Fibroblast of skin of scalp (primary cell): ENCODE measurements at regions not wholly inside any gene's neighbourhood (a gene's known extent, or its start where the extent isn't known, plus 50 kb on each side); places are given as distances from the start of the nearest gene placed in this dataset.
"Not testable (repeated sequence)": the region's sequence is repeated elsewhere in the genome, so short reads cannot be mapped to it uniquely, and the experiment has no call there.

Experiments used
- DNase-seq: peaks from one replicate; pipeline ENCODE4 v3.0.0-alpha.2; 2013

GRCh38 chr6:67000121-67000520 lies 1293.1 kb upstream of the EYS start:
- DNase-seq: no peak

GRCh38 chr6:66997579-66997978 lies 1290.6 kb upstream of the EYS start:
- not testable (repeated sequence) for DNase-seq

- no peak for DNase-seq
Observed at GRCh38 chr6:66995669-66996068, 1288.6 kb upstream of the EYS start.

DNA sequence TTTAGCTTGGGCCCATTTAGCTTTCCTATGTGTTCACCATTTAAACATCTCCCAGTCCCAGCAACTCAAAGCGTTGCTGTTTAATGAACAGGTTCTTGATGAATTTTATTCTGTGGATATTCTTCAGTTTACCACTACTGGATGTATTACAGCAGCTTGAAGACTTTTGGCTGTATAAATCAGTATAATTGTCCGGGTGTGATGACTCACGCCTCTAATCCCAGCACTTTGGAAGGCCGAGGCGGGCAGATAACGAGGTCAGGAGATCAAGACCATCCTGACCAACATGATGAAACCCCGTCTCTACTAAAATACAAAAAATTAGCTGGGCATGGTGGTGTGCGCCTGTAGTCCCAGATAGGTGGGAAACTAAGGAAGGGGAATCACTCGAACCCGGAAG lies 1286.7 kb upstream of the EYS start:
- DNase-seq: not testable (repeated sequence)

GRCh38 chr6:66993272-66993671 lies 1286.2 kb upstream of the EYS start:
- no peak for DNase-seq

GRCh38 chr6:66992660-66993059 lies 1285.6 kb upstream of the EYS start:
- DNase-seq: no peak

GRCh38 chr6:66986940-66987339 lies 1279.9 kb upstream of the EYS start:
- DNase-seq: no peak

- DNase-seq: no peak
Observed at GRCh38 chr6:66985816-66986215, 1278.8 kb upstream of the EYS start.

- no peak for DNase-seq
Observed at GRCh38 chr6:66970373-66970772, 1263.3 kb upstream of the EYS start.

DNA sequence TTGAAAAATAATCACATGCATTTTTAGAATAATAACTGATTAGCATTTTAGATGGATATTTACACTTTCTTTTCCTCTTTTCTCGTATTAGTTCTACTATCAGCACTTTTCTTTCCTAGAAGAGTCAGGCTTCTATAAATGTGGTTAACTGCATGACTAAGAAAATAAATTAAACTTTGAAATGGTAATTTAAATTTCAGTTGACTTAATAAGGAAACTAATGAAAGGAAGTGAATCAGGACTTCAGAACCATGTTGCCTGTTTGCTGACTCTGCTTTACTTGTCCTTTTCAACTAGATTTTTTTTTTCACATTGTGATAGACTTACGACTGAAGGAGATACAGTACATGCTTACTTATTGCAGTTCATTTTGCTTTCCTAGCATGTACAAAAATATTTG lies 1258.2 kb upstream of the EYS start:
- no peak for DNase-seq

DNA sequence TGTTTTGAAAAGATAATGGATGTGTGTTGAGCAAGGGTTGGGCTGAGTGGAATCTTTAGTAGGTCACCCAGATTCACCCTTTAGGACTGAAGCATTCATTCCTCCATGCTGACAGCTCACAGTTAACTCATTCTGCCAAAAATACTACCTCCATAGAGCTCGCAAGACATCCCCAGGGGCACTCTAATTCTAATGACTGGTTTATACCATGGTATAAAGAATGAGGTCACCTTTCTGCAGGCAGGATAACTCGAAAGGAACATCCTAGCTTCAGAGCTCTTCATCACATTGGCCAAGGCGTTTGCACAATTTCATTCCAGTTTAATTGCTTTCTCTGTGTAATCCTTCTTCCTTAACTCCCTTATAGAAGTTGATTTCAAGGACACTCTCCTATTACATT lies 1257.2 kb upstream of the EYS start:
- no peak for DNase-seq

GRCh38 chr6:66962082-66962481 lies 1255.1 kb upstream of the EYS start:
- no peak for DNase-seq

GRCh38 chr6:66961191-66961590 lies 1254.2 kb upstream of the EYS start:
- DNase-seq: no peak

GRCh38 chr6:66949191-66949661 lies 1242.2 kb upstream of the EYS start:
- no peak for DNase-seq

GRCh38 chr6:66948106-66948505 lies 1241.1 kb upstream of the EYS start:
- peak; percentile 40 for DNase-seq

DNA sequence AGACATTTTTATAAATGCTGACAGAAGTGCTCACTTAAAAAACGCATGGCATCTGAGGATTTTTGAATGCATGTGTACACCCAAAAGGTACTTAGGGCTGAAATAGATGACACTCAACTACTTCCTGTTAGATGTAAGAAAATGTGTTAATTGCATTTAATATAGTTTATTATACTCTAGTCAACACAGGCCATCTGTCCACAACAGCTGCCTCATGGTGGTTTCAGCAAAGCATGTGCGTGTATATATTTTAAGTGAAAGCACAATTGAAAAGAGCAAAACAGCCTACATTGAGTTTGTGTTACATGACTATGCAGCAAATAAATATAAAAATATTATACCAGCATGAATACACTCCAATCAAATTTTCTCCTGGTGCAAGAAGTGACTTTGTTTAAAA lies 1233.0 kb upstream of the EYS start:
- no peak for DNase-seq

DNA sequence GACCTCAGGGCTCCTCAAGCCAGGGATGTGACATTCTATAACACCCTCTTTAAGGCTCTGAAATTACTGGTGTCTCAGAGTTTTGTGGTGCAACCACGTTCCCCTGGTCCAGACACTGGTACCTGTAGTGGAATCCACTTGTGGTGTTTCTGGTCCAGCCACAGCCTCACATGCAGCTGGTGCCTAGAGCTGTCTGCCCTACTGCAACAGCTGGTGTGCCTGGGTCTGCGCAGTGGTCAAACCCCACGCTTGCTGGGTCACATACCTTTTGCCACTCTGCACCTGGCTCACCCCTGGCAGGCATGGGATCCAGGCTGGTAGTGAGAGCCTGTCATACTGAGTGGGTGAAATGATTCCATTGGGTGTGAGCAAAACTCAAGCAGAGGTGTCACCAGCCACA lies 1230.2 kb upstream of the EYS start:
- no peak for DNase-seq

DNA sequence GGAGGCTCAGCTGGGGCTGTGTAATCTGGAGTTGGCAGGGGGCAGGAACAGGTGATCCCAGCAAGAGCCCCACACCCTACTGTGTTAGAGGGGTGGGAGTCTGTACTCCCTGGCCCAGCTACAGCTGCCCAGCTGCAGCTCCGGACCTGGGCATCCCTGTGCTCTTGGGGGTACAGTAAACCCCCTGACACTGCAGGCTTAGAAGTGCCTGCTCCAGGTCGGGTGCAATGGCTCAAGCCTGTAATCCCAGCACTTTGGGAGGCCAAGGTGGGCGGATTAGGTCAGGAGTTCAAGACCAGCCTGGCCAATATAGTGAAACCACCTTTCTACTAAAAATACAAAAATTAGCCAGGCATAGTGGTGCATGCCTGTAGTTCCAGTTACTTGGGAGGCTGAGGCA lies 1228.6 kb upstream of the EYS start:
- DNase-seq: no peak

DNA sequence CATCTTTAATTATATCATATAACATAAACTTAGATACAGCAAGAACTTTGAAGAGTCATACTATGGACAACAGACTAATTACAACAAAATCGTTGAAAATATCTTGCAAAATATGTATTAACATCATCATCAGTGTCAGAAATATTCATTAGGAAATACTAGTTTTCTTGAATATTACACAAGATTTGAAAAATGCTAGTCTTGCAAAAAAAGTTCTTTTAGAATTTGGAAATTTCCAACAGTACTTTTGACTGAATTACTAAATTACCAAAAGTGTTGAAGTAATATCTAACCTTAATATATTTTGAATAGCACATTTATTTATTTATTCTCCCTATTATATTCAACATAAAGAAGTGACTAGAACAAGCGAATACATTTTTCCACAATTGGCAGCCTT lies 1224.8 kb upstream of the EYS start:
- DNase-seq: no peak

- DNase-seq: peak; percentile 72
Observed at GRCh38 chr6:66930559-66931290, 1223.7 kb upstream of the EYS start.

GRCh38 chr6:66926060-66926459 lies 1219.0 kb upstream of the EYS start:
- peak; percentile 11 for DNase-seq

DNA sequence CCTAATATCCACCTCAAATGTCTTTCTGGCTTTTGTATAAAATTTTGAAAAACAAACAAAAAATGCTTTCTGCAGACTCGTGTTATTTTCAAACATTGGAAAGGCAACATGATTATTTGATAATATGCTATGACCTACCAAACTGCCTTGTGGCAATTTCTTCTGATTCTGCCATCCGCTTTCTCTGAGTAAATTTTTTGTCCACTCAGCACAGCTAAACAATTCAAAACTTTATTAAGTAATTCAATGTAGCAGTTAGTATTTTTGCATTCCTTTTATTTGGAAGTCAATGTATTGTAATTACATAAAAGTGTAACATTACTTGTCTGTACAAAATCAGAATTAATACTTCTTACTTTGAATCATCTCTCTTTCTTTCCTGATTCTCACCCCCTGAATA lies 1206.6 kb upstream of the EYS start:
- DNase-seq: no peak

- no peak for DNase-seq
Observed at GRCh38 chr6:66902457-66902856, 1195.4 kb upstream of the EYS start.

DNA sequence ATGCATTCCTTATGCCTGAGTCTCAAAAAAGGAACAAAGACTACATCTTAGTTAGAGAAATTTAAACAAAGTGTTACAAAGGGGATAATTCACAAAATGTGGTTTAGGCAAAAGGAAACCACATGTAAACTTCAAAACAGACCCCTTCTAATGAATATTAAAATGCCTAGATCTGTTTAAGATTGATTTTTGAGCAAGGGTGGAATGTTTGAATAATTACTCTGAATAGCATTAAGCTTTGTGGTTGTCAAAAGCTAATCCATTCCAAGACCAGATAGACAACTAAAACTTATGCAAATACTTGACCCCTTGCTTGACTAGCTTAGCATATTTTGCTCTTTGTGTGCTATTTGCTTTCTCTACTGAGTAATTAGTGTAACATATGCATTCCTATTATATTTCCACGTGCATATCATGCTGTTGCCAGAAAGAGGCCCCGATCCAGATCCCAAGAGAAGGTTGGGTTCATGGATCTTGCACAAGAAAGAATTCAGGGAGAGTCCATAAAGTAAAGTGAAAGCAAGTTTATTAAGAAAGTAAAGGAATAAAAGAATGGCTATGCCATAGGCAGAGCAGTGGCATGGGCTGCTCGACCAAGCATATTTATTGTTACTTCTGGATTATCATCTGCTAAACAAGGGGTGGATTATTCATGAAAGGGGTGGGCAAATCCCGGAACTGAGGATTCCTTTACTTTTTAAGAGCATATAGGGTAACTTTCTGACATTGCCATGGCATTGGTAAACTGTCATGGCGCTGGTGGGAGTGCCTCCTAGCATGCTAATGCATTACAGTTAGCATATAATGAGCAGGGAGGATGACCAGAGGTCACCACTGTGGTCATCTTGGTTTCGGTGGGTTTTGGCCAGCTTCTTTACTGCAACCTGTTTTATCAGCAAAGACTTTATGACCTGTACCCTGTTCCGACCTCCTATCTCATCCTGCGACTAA lies 1193.4 kb upstream of the EYS start:
- peak; percentile 9 for DNase-seq
